Endometrium (tissue), 2 donors: ENCODE measurements at regions not wholly inside any gene's neighbourhood (a gene's known extent, or its start where the extent isn't known, plus 50 kb on each side); places are given as distances from the start of the nearest gene placed in this dataset.

Experiments used
- FAIRE-seq: peaks from 2 replicates; lab custom pipeline; 2012; peaks lifted over from hg19 to GRCh38; lab: Jason Lieb, UNC
- donor health status: control.
- donor health status: control.

- FAIRE-seq: no peak
Observed at GRCh38 chr22:48249713-48250268, 1487.3 kb downstream of the TBC1D22A start.

DNA sequence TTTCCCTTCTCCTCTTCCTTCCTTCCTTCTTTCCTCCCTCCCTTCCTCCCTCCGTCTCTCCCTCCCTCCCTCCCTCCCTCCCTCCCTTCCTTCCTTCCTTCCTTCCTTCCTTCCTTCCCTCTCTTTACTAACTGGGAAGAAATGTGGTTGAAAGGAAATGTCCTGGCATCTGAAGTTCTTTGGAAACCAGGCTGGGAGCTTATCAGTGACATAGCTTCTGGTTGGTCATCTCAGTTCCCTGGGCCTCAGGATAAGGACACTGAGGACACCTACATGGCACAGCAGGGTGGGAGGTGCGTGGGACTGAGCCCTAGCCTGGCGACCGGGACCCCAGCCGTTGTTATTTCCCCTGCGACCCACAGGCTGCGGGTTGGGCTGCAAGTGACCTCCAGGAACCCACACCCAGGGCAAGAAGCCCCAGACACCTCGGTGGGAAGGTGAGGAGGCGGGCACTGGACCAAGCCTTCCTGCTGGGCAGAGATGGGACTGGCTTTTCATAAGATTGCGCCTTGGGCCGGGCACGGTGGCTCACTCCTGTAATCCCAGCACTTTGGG lies 1486.5 kb downstream of the TBC1D22A start:
- no peak for FAIRE-seq

DNA sequence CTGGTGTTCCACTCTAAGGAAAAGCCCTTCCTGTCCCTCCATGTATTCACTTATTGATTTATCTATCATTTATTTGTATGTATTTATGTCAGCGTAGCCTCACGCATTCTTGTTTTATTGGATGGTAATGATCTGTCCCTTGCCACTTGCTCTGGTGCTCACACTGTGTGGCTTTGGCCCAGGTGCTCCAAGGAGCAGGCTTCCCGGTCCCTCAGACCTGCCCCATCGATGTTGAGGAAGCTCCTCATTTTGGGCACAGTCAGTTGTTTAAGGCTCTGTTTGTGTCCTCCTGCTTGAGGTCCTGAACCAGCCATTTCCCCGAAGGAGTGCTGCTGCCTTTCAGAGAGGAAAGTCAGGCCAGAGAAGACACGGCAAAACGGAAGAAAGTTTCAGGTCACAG lies 1485.4 kb downstream of the TBC1D22A start:
- FAIRE-seq: no peak

DNA sequence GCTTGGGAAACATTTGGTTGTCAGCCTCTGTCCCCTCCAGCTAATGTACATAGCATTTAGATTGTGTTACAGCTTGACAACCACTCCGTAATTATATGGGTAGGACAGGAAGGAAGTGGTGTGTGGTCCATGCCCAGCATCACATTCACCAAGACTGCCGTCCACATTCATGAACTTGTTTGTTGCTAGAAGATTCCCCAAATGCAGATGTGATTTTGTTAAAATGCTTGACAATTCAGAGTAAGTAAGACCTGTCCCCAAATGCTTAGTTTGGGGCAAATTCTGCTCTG lies 1482.7 kb downstream of the TBC1D22A start:
- no peak for FAIRE-seq

GRCh38 chr22:48244388-48245195 lies 1482.1 kb downstream of the TBC1D22A start:
- no peak for FAIRE-seq

- no peak for FAIRE-seq
Observed at GRCh38 chr22:48242461-48242864, 1480.0 kb downstream of the TBC1D22A start.

DNA sequence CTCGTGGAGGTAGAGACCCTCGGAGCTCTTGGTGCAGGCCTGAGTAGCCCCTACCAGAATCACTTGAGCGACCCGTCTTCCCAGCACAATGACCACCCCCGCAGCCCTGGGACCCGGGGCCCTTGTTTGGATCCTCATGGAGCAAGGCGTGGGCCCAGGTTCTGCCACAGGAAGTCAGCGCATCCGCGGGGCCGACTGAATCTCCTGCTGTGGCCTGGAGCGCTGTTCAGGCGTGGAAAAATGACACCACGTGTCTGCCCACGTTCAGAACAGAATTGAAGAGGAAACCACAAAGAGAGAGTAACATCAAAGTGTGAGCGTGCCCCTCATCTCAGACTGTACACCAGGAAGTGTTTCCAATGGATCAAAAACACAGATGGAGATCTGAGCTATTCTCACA lies 1479.2 kb downstream of the TBC1D22A start:
- no peak for FAIRE-seq

GRCh38 chr22:48240935-48241230 lies 1478.4 kb downstream of the TBC1D22A start:
- FAIRE-seq: no peak

- no peak for FAIRE-seq
Observed at GRCh38 chr22:48240148-48240934, 1477.9 kb downstream of the TBC1D22A start.

DNA sequence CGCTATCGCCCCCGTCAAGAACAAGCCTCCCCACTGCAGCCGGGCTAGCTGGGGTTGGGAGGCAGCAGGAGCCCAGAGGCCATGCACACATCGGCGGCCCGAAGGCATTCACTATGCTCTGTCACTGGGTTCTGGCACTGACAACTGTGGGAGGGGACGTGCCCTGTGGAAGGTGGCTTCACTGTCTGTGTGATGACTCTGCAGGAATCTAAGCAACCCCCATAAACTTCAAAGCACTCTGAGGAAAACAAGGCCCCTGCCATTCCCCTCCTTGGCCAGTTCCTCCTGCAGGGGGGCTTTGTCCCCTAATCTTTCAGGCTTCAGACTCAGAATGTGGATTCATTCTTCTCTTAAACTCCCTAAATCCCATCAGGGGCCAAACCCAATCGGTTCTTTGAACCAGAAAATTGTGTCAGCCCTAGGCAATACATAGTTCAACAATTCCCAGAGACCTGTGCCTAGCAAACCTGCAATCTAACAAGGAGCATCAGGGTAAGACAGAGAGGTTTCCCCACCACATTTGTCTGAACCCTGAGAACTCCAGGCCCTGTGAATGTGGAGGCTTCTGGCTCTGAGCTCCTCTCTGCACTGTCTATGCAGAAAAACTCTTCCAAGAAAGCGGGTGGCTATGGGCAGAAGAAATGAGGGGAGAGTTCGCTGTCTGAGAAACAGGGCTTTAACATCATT lies 1477.2 kb downstream of the TBC1D22A start:
- FAIRE-seq: no peak

- no peak for FAIRE-seq
Observed at GRCh38 chr22:48238966-48239365, 1476.5 kb downstream of the TBC1D22A start.

- no peak for FAIRE-seq
Observed at GRCh38 chr22:48238284-48238915, 1476.0 kb downstream of the TBC1D22A start.

GRCh38 chr22:48237466-48238283 lies 1475.2 kb downstream of the TBC1D22A start:
- no peak for FAIRE-seq

GRCh38 chr22:48236261-48236660 lies 1473.8 kb downstream of the TBC1D22A start:
- FAIRE-seq: no peak

DNA sequence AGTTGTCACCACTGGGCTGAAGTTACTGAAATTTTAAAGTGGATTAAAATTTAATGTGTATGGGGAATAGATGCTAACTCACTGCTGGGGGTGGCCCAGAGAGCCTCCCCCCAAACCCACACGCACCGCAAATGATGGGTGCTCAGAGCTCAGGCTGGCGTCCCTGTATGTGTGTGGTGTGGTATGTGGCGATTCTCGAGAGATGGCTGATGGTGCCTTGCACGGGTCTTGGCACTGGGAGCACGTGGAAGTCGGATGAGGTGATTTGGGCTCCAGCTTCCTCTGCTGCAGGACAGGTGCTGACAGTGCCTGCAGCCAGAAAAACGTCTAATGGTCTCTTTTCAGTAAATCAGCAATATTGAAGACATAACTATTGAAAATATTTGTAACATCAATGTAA lies 1473.3 kb downstream of the TBC1D22A start:
- no peak for FAIRE-seq

DNA sequence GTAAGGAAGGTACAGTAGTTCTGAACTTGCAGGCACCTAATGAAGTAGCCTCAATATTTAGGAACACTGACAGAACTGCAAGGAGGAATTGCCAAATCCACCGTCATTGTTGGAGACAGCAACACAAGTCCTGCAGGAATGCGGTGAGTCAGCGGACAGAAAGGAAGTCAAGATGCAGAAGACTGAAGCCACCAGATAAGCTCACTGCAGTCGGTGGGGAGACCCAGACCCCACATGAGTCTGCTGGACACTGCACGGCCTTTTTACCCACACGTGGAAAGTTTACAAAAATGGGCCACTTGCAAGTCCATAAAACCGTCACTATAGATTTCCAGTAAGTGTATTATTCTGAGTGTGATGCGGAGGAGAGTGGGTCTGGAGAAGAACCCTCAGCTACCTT lies 1471.6 kb downstream of the TBC1D22A start:
- FAIRE-seq: no peak

DNA sequence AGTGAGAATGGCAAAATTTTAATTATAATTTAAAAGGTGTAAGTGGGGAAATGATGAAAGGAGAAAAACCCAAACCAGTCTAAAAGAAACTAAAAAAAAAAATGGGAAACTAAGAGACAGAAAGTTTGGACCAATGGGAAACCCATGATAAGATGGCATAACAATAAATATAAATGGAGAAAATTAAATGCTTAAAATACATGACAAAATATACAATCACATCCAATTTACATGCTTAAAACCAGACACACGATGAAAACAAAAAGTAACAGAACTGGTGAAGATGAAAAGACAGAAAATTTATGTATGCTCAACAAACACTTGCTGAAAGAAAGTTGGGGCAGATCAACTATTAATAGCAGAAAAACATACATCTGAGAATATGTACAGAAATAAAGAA lies 1471.1 kb downstream of the TBC1D22A start:
- no peak for FAIRE-seq

GRCh38 chr22:48228468-48228867 lies 1466.0 kb downstream of the TBC1D22A start:
- no peak for FAIRE-seq

GRCh38 chr22:48227341-48228018 lies 1465.0 kb downstream of the TBC1D22A start:
- no peak for FAIRE-seq
